Stimulated activated CD8-positive, alpha-beta memory T cell treated with anti-CD3 and anti-CD28 coated beads, Interleukin-15, amount 100 ng/mL, for 48 hours (primary cell): ENCODE measurements at regions not wholly inside any gene's neighbourhood (a gene's known extent, or its start where the extent isn't known, plus 50 kb on each side); places are given as distances from the start of the nearest gene placed in this dataset.

Experiments used
- DNase-seq, 2 donors: peaks; one replicate each; pipeline ENCODE4 v3.0.0-alpha.2; 2020; ENCODE audit warnings: low read depth in 2 of 2

DNA sequence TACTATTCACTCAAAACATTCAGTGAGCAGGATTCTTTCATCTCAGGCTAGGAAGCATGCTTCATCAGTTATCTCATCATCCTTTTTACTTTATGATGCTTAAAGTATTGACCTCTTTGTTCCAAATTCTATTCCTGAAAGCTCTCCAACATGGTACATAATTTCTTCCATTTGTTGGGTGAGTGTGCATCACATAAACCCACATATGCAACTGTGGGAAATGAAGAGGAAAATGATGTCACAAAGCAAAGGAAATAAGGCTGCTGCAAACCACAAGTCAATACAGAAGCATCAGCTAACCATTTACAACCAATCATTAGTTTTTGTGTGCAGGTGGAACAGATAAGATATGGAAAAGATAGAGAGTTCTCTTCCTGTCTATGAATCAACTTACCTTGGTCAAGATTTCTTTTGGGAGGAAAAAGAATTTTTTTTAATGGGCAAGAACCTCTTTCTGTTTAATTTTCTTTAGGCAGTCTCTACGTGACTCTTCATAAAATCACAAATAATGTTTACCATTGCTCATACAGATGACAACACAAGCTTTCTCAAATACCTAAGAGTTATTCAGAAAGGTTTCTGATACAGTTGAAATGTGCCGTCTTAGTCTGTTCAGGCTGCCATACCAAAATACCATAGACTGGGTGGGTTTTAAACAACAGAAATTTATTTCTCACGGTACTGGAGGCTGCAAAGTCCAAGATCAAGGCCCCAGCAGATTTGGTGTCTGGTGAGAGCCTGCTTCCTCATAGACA is 259.9 kb downstream of the ADGRG6 start:
- DNase-seq: no peak

DNA sequence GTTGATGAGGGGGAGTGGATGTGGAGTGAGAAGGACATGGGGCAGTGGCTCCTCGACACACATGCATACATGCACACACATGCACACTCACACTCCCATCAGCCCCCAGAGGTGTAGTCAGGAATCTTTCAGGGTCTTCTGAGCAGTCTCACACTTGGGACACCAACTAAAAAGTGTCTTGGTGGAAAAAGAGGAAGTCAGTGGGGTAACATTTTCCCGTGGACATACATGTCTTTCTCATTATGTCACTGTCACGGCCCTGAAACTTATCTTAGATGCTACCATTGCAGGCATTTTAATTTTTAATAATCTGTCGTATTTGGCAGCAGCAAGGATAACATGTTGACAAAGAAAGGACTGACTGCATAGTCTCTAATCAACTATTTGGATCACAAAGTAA is 261.1 kb downstream of the ADGRG6 start:
- DNase-seq: no peak

DNA sequence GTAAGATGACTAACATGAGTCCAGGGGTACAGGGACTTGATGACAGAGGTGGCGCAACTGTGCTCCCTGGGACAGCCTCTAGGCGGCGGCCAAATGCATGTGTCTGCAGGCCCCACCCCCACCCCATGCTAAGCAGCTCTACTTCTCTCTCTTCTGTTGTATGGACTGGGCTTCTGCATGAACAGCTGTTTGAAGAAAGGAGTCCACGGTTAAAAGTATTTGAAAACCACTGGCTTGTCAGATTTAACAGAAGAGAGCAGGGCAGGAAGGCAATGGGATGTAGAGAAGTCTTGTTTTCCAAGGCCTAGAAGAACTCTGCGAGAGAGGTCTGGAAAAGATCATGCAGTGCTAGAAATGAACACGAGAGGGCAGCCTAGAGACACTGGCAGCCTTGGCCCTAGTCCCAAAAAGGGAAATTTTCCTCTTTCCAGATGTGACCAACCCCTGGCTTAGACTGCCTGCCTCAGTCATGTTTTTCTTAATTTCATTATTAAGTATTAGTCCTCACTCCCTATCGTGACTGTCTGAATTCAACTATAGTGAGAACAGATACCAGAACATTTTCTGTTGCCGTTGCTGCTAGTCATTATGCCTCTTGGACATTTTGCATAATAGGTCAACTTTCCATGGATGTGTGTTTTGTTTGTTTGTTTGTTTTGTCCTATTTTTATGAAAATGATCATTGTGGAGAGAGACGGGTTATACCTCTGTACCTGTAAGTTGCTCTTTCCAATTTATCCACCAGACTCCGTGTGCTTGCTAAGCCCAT is 265.0 kb downstream of the ADGRG6 start:
- DNase-seq: peak; percentile 17 to 27

DNA sequence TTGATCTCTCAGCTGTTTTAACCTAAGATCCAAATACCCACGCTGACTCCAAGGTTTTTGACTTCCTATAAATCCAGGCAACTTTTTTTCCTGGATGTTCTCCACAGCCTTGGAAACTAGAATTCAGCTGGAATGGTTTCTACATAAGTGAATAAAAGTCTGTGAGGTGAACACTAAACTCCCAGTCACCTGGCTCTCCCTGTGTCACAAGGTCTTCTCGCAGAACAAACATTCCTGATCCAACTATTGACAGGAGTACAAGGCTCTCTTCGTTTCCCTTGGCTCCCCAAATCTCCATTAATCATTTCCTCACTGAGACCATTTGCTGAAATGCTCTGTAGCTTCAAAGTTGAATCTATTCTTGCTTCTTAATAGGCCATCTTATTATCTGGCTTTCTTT is 265.7 kb downstream of the ADGRG6 start:
- DNase-seq: no peak

DNA sequence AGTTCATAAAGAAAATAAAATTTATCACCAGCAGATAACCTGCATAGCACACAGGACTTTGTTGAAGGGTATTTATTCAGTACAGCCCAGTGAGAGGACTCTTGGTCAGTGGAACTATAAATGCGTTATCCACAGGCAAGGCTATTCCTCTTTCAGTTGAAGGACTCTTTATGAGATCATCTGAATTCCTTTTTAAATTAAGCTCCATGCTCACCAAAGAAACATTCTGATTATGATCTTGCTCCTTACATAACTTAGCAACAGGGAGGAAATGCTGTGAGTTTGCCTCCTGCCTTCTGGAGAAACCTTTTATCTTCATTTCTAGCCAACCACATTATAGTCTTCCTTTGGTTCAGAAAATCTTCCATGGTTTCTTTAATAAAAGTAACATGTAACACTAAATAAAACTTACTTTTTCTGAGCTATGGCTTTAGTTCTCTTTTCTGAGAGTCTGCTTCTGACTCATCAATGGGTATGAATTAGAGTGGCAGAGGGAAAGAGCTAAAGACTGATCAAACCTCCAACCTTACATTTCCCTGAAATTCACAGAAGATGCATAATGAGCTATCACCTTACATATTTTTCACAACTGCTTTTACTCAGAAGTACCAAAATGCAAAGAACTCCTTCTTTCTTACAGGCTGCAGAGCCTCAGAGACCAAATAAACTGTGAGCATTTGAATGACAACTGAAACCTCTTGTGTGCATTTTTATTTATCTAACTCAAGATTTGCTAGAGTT is 267.2 kb downstream of the ADGRG6 start:
- DNase-seq: no peak

DNA sequence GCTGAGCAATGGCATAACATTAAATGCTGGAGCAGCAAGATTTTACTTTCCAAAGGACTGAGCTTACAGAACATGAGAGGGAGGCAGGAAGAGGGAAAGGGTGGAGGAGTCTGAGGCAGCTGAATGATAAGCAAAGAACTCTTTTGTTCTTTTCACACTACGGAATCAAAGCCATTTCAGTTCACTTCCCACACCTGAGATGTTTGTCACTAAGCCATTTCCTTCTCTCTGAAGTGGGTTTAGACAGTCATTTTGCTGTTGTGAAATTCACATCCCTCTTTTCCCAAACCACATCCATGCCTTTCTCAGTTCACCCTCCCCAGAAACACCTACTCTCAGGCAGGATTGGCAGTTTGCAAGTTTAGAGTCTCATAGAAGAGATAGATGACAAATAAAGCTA is 267.9 kb downstream of the ADGRG6 start:
- no peak for DNase-seq

DNA sequence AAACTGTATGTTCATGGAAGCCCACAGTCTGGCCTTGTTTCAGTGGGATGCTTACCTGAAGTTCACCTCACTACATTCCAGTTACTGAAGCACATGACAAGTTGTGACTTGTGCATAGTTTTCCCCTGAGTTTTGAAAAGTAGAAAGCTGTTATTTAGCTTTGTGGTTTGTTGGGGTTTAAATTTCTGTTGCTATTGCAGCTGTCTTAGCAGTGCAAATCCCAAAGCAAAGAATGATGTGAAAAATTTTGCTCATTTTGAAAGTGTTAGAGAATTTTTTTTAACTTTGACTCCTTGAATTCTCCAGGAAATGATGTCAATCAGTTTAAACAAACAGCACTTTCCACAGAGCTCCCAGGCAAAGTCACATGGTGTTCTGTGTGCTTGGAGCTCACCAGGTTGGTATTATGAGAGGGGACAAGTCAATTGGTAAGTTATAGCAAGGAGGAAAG is 268.4 kb downstream of the ADGRG6 start:
- no peak for DNase-seq

DNA sequence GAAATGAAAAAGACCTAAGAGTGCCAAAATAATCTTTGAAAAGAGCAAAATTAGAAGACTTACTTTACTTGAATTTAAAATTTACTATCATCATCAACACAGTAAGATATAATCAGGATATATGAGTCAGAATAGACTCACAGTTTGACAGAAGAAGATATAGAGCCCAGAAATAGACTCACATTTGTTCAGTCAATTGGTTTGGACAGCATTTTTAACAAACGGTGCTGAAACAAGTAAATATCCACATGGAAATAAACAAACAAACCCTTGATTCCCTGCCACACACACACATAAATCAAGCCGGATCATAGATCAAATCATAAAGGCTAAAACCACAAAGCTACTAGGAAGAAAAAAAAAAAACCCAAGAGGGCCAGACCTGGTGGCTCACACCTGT is 291.1 kb downstream of the ADGRG6 start:
- no peak for DNase-seq

DNA sequence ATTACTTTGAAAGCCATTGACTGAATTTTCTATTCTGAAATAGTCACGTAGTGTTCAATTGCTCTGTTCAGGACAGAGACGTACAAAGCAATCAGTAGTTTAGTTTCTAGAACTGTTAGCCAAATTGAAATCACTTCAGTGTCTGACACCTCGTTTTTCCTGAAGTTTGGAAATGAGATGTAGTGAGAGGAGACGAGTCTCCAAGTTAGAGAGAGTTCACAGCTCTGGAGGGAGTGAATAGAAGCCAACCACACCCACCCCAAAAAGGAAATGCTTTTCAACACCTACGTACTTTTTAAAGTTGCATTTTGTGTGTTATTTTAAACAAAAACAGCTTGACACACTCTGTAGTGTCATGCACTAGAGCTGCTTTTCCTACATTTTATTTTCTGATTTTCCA is 296.0 kb downstream of the ADGRG6 start:
- no peak for DNase-seq

DNA sequence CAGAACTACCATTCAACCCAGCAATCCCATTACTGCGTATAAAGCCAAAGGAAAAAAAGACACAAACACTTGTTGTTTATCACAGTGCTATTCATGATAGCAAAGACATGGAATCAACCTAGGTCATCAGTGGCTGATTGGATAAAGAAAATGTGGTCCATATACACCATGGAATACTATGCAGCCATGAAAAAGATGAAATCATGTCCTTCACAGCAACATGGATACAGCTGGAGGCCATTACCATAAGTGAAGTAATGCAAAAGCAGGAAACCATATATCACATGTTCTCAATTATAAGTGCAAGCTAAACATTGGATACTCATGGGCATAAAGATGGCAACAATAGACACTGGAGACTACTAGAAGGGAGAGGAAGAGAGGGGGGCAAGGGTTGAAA is 299.6 kb downstream of the ADGRG6 start:
- DNase-seq: no peak

DNA sequence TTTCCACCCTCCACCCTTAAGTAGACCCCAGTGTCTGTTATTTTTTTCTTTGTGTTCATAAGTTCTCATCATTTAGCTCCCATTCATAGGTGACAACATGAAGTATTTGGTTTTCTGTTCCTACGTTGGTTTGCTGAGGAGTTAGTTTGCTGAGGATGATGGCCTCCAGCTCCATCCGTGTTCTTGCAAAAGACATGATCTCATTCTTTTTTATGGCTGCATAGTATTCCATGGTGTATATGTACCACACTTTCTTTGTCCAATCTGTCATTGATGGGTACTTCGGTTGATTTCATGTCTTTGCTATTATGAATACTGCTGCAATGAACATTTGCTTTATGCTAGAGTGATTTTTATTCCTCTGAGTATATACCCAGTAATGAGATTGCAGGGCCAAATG is 301.2 kb downstream of the ADGRG6 start:
- DNase-seq: no peak

DNA sequence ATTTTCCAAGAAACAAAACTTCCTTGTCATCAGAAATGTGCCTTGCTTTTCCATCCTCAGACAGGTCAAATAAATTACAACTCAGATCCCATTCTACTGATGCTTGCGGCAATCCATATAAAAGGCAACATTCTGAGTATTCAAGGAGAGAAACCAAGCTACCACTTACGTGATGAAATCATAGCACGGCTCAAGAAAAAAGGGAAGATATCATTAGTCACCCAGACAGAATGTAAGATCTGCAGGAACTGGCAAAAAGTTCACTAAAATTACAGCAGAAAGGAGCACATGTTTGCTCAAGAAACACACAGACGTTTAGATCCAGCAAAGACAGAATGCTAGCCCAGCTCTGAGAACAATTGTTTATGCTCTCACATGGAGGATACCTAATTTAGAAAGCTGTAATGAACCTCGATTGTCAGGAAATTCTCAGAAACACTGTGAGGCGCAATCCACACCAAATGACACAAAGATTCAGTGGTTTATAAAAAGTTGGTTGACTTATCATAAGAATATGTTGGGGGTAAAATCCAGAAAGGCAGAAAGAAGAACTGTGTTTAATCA is 304.2 kb downstream of the ADGRG6 start:
- DNase-seq: no peak

DNA sequence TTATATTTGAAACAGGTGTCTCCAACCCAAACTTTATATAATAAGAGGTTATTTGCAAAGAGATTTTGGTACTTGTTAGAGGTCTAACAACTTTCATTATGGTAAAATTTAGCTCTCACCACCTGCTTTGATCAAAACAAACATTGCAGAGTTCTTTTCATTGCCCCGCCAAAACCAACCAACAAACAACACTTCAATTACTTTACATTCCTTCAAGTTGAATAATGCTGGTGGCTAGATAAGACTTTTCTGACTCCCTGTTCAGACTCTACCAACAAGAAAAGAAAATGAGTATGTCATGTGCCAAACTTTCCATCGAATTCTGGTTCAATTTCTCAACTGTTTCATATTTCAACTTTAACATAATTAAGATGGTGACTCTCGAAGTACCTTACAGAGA is 311.1 kb downstream of the ADGRG6 start:
- DNase-seq: no peak

DNA sequence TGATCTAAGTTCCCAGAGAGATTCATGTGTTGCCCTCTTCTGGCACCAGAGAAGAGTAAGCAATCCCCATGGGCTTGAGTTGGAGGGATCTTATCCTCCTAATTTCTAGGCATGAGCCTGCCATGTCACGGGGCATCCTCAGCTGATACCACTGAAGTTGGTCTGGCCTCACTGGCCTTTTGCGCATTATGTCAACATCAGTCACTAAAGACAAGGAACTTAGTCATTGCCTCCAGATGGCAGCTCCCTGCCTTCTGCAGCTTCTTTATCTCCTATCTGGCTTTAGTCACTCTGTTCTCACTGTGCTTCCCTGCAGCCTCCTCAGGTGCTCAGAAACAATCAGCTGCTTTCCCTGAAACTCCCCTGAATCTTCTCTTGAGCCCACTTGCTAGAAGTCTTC is 312.2 kb downstream of the ADGRG6 start:
- DNase-seq: no peak

DNA sequence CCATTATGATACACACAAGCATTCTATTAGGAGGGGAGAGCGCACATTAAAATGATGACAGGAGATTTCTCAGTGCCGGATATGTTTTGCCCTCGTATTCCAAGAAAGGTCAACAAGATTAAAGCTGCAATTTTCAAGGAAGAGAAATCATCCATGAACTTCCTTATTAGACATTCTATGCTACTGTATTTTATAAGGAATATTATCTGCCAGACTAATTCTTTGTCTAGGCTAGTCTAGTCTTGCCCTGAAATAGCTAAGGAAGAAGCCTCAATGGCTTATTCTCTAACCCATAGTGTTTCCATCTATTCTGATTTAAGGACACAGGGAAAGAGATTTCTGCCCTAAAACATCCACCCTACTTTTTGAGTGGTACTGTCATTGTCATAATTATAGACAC is 315.4 kb downstream of the ADGRG6 start:
- DNase-seq: no peak

DNA sequence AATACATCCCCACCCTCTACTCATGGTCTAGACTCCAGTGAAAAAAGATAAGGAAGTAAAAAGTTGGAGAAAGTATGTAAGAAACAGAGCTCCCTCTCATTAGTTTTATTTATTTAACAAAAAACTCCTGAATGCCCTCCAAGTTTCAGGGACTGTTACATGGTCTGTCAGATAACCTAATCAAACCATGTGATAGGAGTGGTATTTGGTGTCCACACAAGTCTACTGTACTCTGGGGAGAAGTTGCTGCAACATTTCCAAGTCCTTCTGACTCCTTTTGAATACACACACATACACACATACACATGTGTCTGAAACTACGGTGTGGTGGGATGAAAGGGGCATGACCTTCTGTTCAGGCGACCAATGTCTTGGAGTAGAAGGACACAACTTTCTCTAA is 320.0 kb downstream of the ADGRG6 start:
- no peak for DNase-seq

DNA sequence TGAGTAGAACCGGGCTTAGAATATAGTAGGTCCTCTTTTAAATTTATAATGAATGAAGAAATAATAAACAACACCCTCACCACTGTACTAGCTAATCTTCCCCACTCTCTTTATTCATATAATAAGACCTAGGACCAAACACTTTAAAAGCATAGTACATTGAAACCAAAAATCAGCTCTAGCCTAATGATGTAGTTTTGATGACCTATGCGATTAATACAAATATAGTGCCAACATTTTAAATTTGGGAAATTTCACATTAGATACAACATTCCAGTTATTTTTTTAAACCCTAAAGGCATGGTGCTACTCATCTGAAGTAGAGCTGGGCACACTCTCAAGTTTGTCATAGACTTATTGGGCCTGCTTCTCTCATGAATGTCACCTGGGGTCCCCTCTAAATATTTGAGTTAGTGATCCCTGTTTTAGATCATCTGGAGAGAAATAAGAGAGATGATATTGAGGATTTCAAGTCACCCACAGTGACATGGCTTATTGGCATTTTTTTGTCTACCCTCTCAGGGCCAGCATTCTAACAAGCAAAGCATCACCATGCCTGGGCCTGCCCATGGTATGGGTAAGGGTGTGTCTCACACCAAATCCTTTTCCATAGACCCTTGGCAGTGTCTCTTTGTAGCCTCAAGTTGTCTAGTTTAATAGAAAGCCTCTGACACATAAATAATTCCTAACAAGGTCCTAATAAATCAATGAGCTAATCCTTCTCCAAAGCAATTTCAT is 319.8 kb downstream of the HIVEP2 start:
- no peak for DNase-seq

DNA sequence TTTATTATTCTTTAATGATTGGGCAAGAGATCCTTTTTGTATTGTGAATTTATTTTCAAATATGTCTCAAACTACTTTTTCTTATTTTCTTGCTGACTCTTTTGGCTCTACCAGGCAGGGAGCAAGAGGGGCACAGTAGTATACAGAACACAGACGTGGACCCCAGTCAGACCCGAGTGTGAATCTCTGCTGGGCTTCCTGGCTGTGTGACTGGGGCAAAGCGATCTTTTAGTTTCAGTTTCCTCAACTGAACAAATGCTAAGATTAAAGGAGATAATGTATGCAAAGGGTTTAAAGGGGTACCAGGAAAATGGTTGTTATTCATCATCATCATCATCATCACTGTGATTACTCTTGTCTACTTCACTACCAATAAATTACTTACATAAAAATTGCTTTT is 317.5 kb downstream of the HIVEP2 start:
- DNase-seq: no peak

DNA sequence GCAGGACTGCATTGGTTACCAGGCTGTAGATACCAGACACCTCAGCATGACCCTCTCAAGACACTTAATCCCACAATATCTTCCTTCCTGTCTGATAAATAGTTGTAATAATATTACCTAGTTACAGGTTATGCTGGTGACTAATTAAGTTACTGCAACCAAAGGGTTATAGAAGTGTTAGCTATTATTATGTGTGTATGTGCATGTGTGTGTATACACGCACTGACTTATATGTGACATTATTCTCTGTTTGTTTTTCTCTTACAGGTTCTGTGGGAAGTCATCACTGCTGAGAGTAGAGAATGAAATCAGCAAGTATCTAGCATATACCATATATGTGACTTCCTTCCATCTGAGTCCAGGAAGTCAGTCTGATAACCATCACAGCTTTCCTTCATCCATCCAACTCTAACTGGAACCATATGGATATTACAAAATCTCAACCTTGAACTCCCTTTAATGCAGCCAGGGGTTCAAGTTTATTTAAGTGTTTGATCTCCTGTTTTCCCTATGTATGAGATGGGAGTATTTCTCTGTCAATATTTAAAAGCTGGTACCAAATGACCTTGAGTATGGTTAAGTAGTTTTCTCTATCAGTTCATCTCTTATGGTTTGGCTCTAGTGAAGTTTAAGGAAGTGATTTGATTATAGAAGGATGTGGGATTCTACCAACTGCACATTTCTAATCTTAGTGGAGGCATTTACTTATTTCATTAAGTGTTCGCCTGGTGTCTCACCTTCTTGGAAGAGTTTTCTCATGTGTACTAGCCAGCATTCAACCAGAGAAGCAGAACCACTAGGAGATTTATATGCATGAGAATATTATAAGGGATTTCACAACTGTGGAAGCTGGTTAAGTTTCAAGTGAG is 313.2 kb downstream of the HIVEP2 start:
- DNase-seq: no peak

DNA sequence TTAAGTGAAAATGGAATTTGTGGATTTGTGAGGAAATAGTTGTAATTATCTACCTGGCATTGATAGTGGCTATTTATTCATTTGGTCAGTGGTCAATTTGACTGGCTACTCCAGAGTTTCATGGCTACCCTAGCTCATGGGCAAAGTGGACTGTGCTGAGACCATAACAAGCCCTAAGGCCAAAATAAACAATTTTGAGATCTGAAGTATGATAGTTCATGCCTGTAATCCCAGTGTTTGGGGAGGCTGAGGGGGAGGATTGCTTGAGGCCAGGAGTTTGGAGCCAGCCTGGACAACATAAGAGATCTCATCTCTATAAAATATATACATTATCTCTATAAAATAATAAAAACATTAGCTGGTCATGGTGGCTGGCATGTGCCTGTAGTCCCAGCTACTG is 311.7 kb downstream of the HIVEP2 start:
- DNase-seq: no peak

DNA sequence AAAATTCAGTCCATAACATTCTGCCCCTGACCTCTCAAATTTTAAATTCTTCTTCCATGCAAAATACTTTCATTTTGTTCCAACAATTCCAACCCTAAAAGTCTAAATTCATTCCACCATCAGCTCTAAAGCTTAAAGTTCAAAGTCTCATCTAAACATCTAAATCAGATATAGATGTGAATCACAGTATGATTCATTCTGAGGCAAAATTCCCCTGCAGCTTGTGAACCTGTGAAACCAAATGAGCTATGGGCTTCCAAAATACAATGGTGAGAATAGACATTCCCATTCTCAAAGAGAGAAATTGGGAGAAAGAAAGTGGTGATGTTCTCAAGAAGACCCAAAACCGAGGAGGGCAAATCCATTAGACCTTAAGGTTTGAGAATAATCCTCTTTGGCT is 309.8 kb downstream of the HIVEP2 start:
- no peak for DNase-seq
